Amniotic stem cell (primary cell): ENCODE measurements at regions not wholly inside any gene's neighbourhood (a gene's known extent, or its start where the extent isn't known, plus 50 kb on each side); places are given as distances from the start of the nearest gene placed in this dataset.

Source experiments
- DNase-seq: peaks from one replicate; lab custom pipeline; 2025; lab: John Stamatoyannopoulos, UW

GRCh38 chr15:31830591-31830990 lies 199.7 kb upstream of the CHRNA7 start:
- no peak for DNase-seq

- DNase-seq, result no peak
Measured at GRCh38 chr15:31831596-31831995, 198.7 kb upstream of the CHRNA7 start.

- no peak for DNase-seq
Measured at GRCh38 chr15:31834654-31835053, 195.7 kb upstream of the CHRNA7 start.

- DNase-seq, result no peak
Measured at GRCh38 chr15:31839388-31839787, 190.9 kb upstream of the CHRNA7 start.

GRCh38 chr15:31840849-31841476 lies 189.4 kb upstream of the CHRNA7 start:
- DNase-seq, result no peak

- no peak for DNase-seq
Measured at GRCh38 chr15:31842532-31843195, 187.7 kb upstream of the CHRNA7 start.

- DNase-seq, result no peak
Measured at GRCh38 chr15:31843426-31844055, 186.8 kb upstream of the CHRNA7 start.

GRCh38 chr15:31845791-31846190 lies 184.5 kb upstream of the CHRNA7 start:
- no peak for DNase-seq

GRCh38 chr15:31847961-31848360 lies 182.4 kb upstream of the CHRNA7 start:
- no peak for DNase-seq

- DNase-seq, result no peak
Measured at GRCh38 chr15:31848621-31849020, 181.7 kb upstream of the CHRNA7 start.

GRCh38 chr15:31852933-31853799 lies 177.1 kb upstream of the CHRNA7 start:
- no peak for DNase-seq

- DNase-seq, result no peak
Measured at GRCh38 chr15:31856581-31856980, 173.7 kb upstream of the CHRNA7 start.

GRCh38 chr15:31857194-31857593 lies 173.1 kb upstream of the CHRNA7 start:
- DNase-seq, result no peak

GRCh38 chr15:31858026-31858425 lies 172.3 kb upstream of the CHRNA7 start:
- DNase-seq, result no peak

- DNase-seq, result no peak
Measured at GRCh38 chr15:31866248-31866647, 164.1 kb upstream of the CHRNA7 start.

GRCh38 chr15:31867536-31868442 lies 162.5 kb upstream of the CHRNA7 start:
- no peak for DNase-seq

GRCh38 chr15:31869686-31870307 lies 160.5 kb upstream of the CHRNA7 start:
- DNase-seq, result no peak

- DNase-seq, result peak; percentile 49
Measured at GRCh38 chr15:31870328-31871165, 159.8 kb upstream of the CHRNA7 start, which contains the start of gene OTUD7A. OTUD7A (minus strand) TSS chr15:31870673.

GRCh38 chr15:31871166-31871886 lies 159.0 kb upstream of the CHRNA7 start:
- DNase-seq, result no peak
